Endothelial cell of umbilical vein (primary cell): ENCODE measurements at regions not wholly inside any gene's neighbourhood (a gene's known extent, or its start where the extent isn't known, plus 50 kb on each side); places are given as distances from the start of the nearest gene placed in this dataset.

Source experiments
- CTCF ChIP-seq, 2 donors: IDR thresholded peaks; 1 replicate in 1 of 2; 2 replicates in 1 of 2; pipeline ENCODE4 v1.5.1; 2011; ENCODE audit warnings: low read length in 2 of 2, mild to moderate bottlenecking in 2 of 2, moderate library complexity in 2 of 2, control low read depth in 1 of 2, inconsistent platforms in 1 of 2, low read depth in 1 of 2; ENCODE audit not compliant: insufficient read depth in 1 of 2; ENCODE audit errors: extremely low read depth in 1 of 2
- EZH2 ChIP-seq: IDR thresholded peaks from 2 replicates; pipeline ENCODE4 v1.6.1; 2012; ENCODE audit warnings: borderline replicate concordance, low read depth, mild to moderate bottlenecking, moderate library complexity, low read length, inconsistent platforms; ENCODE audit not compliant: severe bottlenecking
- JUN ChIP-seq: IDR thresholded peaks from 2 replicates; pipeline ENCODE4 v1.6.1; 2011; ENCODE audit warnings: borderline replicate concordance, low read depth; ENCODE audit not compliant: insufficient read length, insufficient read depth
- MAX ChIP-seq: IDR thresholded peaks from 2 replicates; pipeline ENCODE4 v1.6.1; 2011; ENCODE audit not compliant: insufficient read depth, insufficient read length
- POLR2A ChIP-seq: IDR thresholded peaks from 2 replicates; pipeline ENCODE4 v1.6.1; 2012; ENCODE audit warnings: low read depth, mild to moderate bottlenecking, control low read depth, low read length
- POLR2AphosphoS5 ChIP-seq: IDR thresholded peaks from 2 replicates; pipeline ENCODE4 v1.6.1; 2012; ENCODE audit warnings: low read depth, mild to moderate bottlenecking, control low read depth, low read length, moderate library complexity; ENCODE audit not compliant: insufficient read depth

GRCh38 chr9:115382865-115383264, 264.9 kb upstream of the TNC start:
- TF ChIP-seq CTCF (IDR thresholded peaks at IDR 0.05; ENCODE audit: extremely low read depth in 1 of 2, insufficient read depth in 1 of 2, low read depth in 1 of 2, low read length in 2 of 2) (no peak), POLR2A (no peak), MAX (no peak), POLR2AphosphoS5 (no peak), EZH2 (no peak), JUN (no peak)
